Upper lobe of right lung (tissue), 1 donor: ENCODE measurements at regions not wholly inside any gene's neighbourhood (a gene's known extent, or its start where the extent isn't known, plus 50 kb on each side); places are given as distances from the start of the nearest gene placed in this dataset.

Experiments used
- ATAC-seq: fragments of 200-7000 bp; cut with Tn5 transposase; one replicate; pipeline ENCODE4 v1.9.1; 2020; ENCODE audit warnings: mild to moderate bottlenecking, moderate library complexity
- DNase-seq: peaks from one replicate; pipeline ENCODE4 v3.0.0-alpha.2; 2020
- H3K27ac ChIP-seq: fragments of 200-600 bp; one replicate; pipeline ENCODE4 v1.8.0; 2022
- H3K27me3 ChIP-seq: fragments of 200-600 bp; one replicate; pipeline ENCODE4 v1.8.0; 2022; ENCODE audit warnings: mild to moderate bottlenecking
- H3K36me3 ChIP-seq: fragments of 200-600 bp; one replicate; pipeline ENCODE4 v1.8.0; 2022
- H3K4me1 ChIP-seq: fragments of 200-600 bp; one replicate; pipeline ENCODE4 v1.8.0; 2022
- H3K4me3 ChIP-seq: fragments of 200-600 bp; one replicate; pipeline ENCODE4 v1.8.0; 2022; ENCODE audit warnings: mild to moderate bottlenecking
- H3K9me3 ChIP-seq: fragments of 200-600 bp; one replicate; pipeline ENCODE4 v1.8.0; 2022
- CTCF ChIP-seq: fragments of 200-600 bp; IDR thresholded peaks from one replicate; pipeline ENCODE4 v1.8.0; 2022; ENCODE audit warnings: antibody characterized with exemption
- intact Hi-C: fragments of 100-400 bp; cut with DNase I; formaldehyde crosslinking; loops from one replicate; pipeline ENCODE4 v1.11.0; 2022
- donor health status: DM: no; HTN: yes; CAD: no; lungs with severe emphysema.

GRCh38 chr4:18566970-18567799, 545.6 kb upstream of the LCORL start:
- DNase-seq (no peak), ATAC-seq (no peak)
- Histone ChIP-seq H3K27me3 (no peaks in the 10 kb centered on the region), H3K27ac (no peak overlapping the region), H3K9me3 (no peaks in the 10 kb centered on the region), H3K36me3 (no peaks in the 10 kb centered on the region), H3K4me3 (no peak overlapping the region), H3K4me1 (no peaks in the 10 kb centered on the region)
- no peak for TF ChIP-seq CTCF
- intact Hi-C loops, result no loop called here

GRCh38 chr4:18559492-18559891, 537.9 kb upstream of the LCORL start:
- Histone ChIP-seq H3K4me1 (no peaks in the 10 kb centered on the region), H3K27ac (no peak overlapping the region), H3K27me3 (no peaks in the 10 kb centered on the region), H3K9me3 (no peaks in the 10 kb centered on the region), H3K4me3 (no peak overlapping the region), H3K36me3 (no peaks in the 10 kb centered on the region)
- DNase-seq, result no peak
- intact Hi-C loops, result no loop called here
- ATAC-seq, result no peak
- TF ChIP-seq CTCF, result no peak

- intact Hi-C loops, result no loop called here
- no peaks in the 10 kb centered on the region for H3K9me3 ChIP-seq
- no peak overlapping the region for H3K4me3 ChIP-seq
- H3K27ac ChIP-seq, result no peak overlapping the region
- no peaks in the 10 kb centered on the region for H3K36me3 ChIP-seq
- no peaks in the 10 kb centered on the region for H3K4me1 ChIP-seq
- no peak for TF ChIP-seq CTCF
- DNase-seq, result no peak
- no peaks in the 10 kb centered on the region for H3K27me3 ChIP-seq
- no peak for ATAC-seq
These were observed 534.8 kb upstream of the LCORL start for GRCh38 chr4:18556402-18556801.

- Histone ChIP-seq H3K9me3 (no peaks in the 10 kb centered on the region), H3K4me1 (no peaks in the 10 kb centered on the region), H3K27ac (no peak overlapping the region), H3K36me3 (no peaks in the 10 kb centered on the region), H3K4me3 (no peak overlapping the region), H3K27me3 (no peaks in the 10 kb centered on the region)
- no peak for TF ChIP-seq CTCF
- ATAC-seq, result no peak
- intact Hi-C loops, result no loop called here
- no peak for DNase-seq
These were observed 518.8 kb upstream of the LCORL start for GRCh38 chr4:18540349-18540748.

- ATAC-seq (no peak), DNase-seq (no peak)
- Histone ChIP-seq H3K36me3 (no peaks in the 10 kb centered on the region), H3K27me3 (no peaks in the 10 kb centered on the region), H3K4me1 (no peaks in the 10 kb centered on the region), H3K9me3 (no peaks in the 10 kb centered on the region), H3K27ac (no peak overlapping the region), H3K4me3 (no peak overlapping the region)
- intact Hi-C loops, result no loop called here
- TF ChIP-seq CTCF, result no peak
These were observed 516.6 kb upstream of the LCORL start for GRCh38 chr4:18538121-18538520.
